Endothelial cell (in vitro differentiated cells): ENCODE measurements at regions not wholly inside any gene's neighbourhood (a gene's known extent, or its start where the extent isn't known, plus 50 kb on each side); places are given as distances from the start of the nearest gene placed in this dataset.
"Not testable (repeated sequence)": the region's sequence is repeated elsewhere in the genome, so short reads cannot be mapped to it uniquely, and the experiment has no call there.

Experiments
- DNase-seq: peaks from one replicate; pipeline ENCODE4 v3.0.0; 2021; ENCODE audit warnings: low spot score
- H3K27ac Mint-ChIP-seq: one replicate; pipeline ENCODE4 v1.8.0; 2021; ENCODE audit warnings: mixed read lengths, inconsistent platforms; ENCODE audit not compliant: unreplicated experiment
- H3K27me3 Mint-ChIP-seq: one replicate; pipeline ENCODE4 v1.8.0; 2021; ENCODE audit warnings: mild to moderate bottlenecking, moderate library complexity, mixed read lengths, inconsistent platforms; ENCODE audit not compliant: unreplicated experiment
- H3K36me3 Mint-ChIP-seq: one replicate; pipeline ENCODE4 v1.8.0; 2021; ENCODE audit warnings: mild to moderate bottlenecking, low read depth, mixed read lengths, inconsistent platforms; ENCODE audit not compliant: unreplicated experiment
- H3K4me1 Mint-ChIP-seq: one replicate; pipeline ENCODE4 v1.8.0; 2021; ENCODE audit warnings: mild to moderate bottlenecking, mixed read lengths, inconsistent platforms; ENCODE audit not compliant: unreplicated experiment
- H3K4me3 Mint-ChIP-seq: one replicate; pipeline ENCODE4 v1.8.0; 2021; ENCODE audit warnings: mild to moderate bottlenecking, mixed read lengths, inconsistent platforms; ENCODE audit not compliant: unreplicated experiment
- H3K9me3 Mint-ChIP-seq: one replicate; pipeline ENCODE4 v1.8.0; 2021; ENCODE audit warnings: mixed read lengths, inconsistent platforms; ENCODE audit not compliant: unreplicated experiment
- CTCF ChIP-seq: fragments of 200-600 bp; sonication (generic); IDR thresholded peaks from one replicate; pipeline ENCODE4 v1.5.0; 2021; ENCODE audit warnings: antibody characterized with exemption; ENCODE audit not compliant: unreplicated experiment

- H3K36me3 Mint-ChIP-seq, result no peaks in the 10 kb centered on the region
- no peaks in the 10 kb centered on the region for H3K9me3 Mint-ChIP-seq
- DNase-seq, result no peak
- peaks cover under 1% of the 10 kb centered on the region for H3K4me1 Mint-ChIP-seq
- H3K4me3 Mint-ChIP-seq, result no peak overlapping the region
- TF ChIP-seq CTCF, result no peak
- H3K27ac Mint-ChIP-seq, result no peak overlapping the region
- peaks cover 3% of the 10 kb centered on the region for H3K27me3 Mint-ChIP-seq
Observed at GRCh38 chr3:139107424-139108252, 62.9 kb upstream of the PRR23C start.

GRCh38 chr3:139108253-139108969 lies 63.7 kb upstream of the PRR23C start:
- Mint-ChIP-seq H3K4me1 (no peaks in the 10 kb centered on the region), H3K27ac (no peak overlapping the region), H3K9me3 (no peaks in the 10 kb centered on the region), H3K4me3 (no peak overlapping the region), H3K36me3 (no peaks in the 10 kb centered on the region), H3K27me3 (peaks cover 3% of the 10 kb centered on the region)
- DNase-seq, result no peak
- TF ChIP-seq CTCF, result no peak

- Mint-ChIP-seq H3K27me3 (peaks cover 3% of the 10 kb centered on the region), H3K36me3 (no peaks in the 10 kb centered on the region), H3K4me1 (no peaks in the 10 kb centered on the region), H3K4me3 (no peak overlapping the region), H3K9me3 (no peaks in the 10 kb centered on the region), H3K27ac (no peak overlapping the region)
- no peak for DNase-seq
- no peak for TF ChIP-seq CTCF
Observed at GRCh38 chr3:139109271-139109670, 64.6 kb upstream of the PRR23C start.

GRCh38 chr3:139110072-139110830 lies 65.6 kb upstream of the PRR23C start:
- peaks cover 3% of the 10 kb centered on the region for H3K27me3 Mint-ChIP-seq

GRCh38 chr3:139110929-139111328 lies 66.2 kb upstream of the PRR23C start:
- not testable (repeated sequence) for H3K36me3 Mint-ChIP-seq, H3K4me1 Mint-ChIP-seq, H3K4me3 Mint-ChIP-seq, DNase-seq, H3K27me3 Mint-ChIP-seq, H3K27ac Mint-ChIP-seq, H3K9me3 Mint-ChIP-seq

More at GRCh38 chr3:139110072-139110830, 65.6 kb upstream of the PRR23C start:
- Mint-ChIP-seq H3K4me3 (no peak overlapping the region), H3K9me3 (no peaks in the 10 kb centered on the region), H3K36me3 (no peaks in the 10 kb centered on the region), H3K4me1 (no peaks in the 10 kb centered on the region), H3K27ac (no peak overlapping the region)
- no peak for TF ChIP-seq CTCF
- DNase-seq, result no peak
